Keratinocyte (primary cell): ENCODE measurements at regions not wholly inside any gene's neighbourhood (a gene's known extent, or its start where the extent isn't known, plus 50 kb on each side); places are given as distances from the start of the nearest gene placed in this dataset.

ENCODE experiments used
- DNase-seq: peaks from one replicate; pipeline ENCODE4 v3.0.0-alpha.2; 2011; ENCODE audit warnings: low read depth, missing footprints, low spot score
- FAIRE-seq: peaks from 2 replicates; lab custom pipeline; 2011; peaks lifted over from hg19 to GRCh38; lab: Jason Lieb, UNC
- H2AFZ ChIP-seq: 2 replicates; pipeline ENCODE4 v1.6.0; 2012; ENCODE audit warnings: low read length, control low read depth, inconsistent platforms; ENCODE audit not compliant: control insufficient read depth
- H3K27ac ChIP-seq: 2 replicates; pipeline ENCODE4 v1.5.1; 2011; ENCODE audit warnings: low read length; ENCODE audit not compliant: control insufficient read depth, insufficient read depth
- H3K27me3 ChIP-seq: 3 replicates; pipeline ENCODE4 v1.6.0; 2011; ENCODE audit warnings: low read length; ENCODE audit not compliant: control insufficient read depth, insufficient read depth; ENCODE audit errors: extremely low read depth
- H3K36me3 ChIP-seq, 2 experiments: 2 replicates in 1 of 2; 3 replicates in 1 of 2; pipeline ENCODE4 v1.5.1; 2011; ENCODE audit warnings: low read length in 2 of 2, mild to moderate bottlenecking in 1 of 2; ENCODE audit not compliant: control insufficient read depth in 2 of 2, insufficient read depth in 2 of 2; ENCODE audit errors: extremely low read depth in 1 of 2
- H3K4me1 ChIP-seq: 3 replicates; pipeline ENCODE4 v1.5.1; 2011; ENCODE audit warnings: low read length; ENCODE audit not compliant: control insufficient read depth, insufficient read depth; ENCODE audit errors: extremely low read depth
- H3K4me2 ChIP-seq: 3 replicates; pipeline ENCODE4 v1.6.0; 2011; ENCODE audit warnings: low read depth, low read length; ENCODE audit not compliant: control insufficient read depth, insufficient read depth; ENCODE audit errors: extremely low read depth
- H3K4me3 ChIP-seq, 3 experiments: fragments of 200-600 bp in 1 of 3; sonication (generic) in 1 of 3; 2 replicates in 2 of 3; 3 replicates in 1 of 3; pipeline ENCODE4 v1.5.1; 2011 to 2016; ENCODE audit warnings: low read length in 3 of 3, mild to moderate bottlenecking in 3 of 3, control low read depth in 2 of 3, inconsistent platforms in 1 of 3, low read depth in 1 of 3, mixed read lengths in 1 of 3, mixed run types in 1 of 3, moderate library complexity in 1 of 3; ENCODE audit not compliant: control insufficient read depth in 2 of 3, insufficient read depth in 2 of 3; ENCODE audit errors: extremely low read depth in 1 of 3
- H3K79me2 ChIP-seq: 2 replicates; pipeline ENCODE4 v1.6.0; 2012; ENCODE audit warnings: low read length; ENCODE audit not compliant: control insufficient read depth, insufficient read depth
- H3K9ac ChIP-seq: 3 replicates; pipeline ENCODE4 v1.6.0; 2011; ENCODE audit warnings: low read length; ENCODE audit not compliant: control insufficient read depth, insufficient read depth; ENCODE audit errors: extremely low read depth
- H3K9me1 ChIP-seq: 3 replicates; pipeline ENCODE4 v1.6.0; 2011; ENCODE audit warnings: low read length; ENCODE audit not compliant: control insufficient read depth, insufficient read depth; ENCODE audit errors: extremely low read depth
- H3K9me3 ChIP-seq: 2 replicates; pipeline ENCODE4 v1.5.1; 2012; ENCODE audit warnings: low read depth, low read length; ENCODE audit not compliant: control insufficient read depth
- H4K20me1 ChIP-seq: 3 replicates; pipeline ENCODE4 v1.6.0; 2011; ENCODE audit warnings: low read length; ENCODE audit not compliant: control insufficient read depth, insufficient read depth; ENCODE audit errors: extremely low read depth
- CTCF ChIP-seq, 3 experiments: IDR thresholded peaks in 1 of 3; conservative IDR thresholded peaks in 1 of 3; optimal IDR thresholded peaks in 1 of 3; 2 replicates in 2 of 3; 3 replicates in 1 of 3; pipeline versions ENCODE3 to v1.5.1; 2011; ENCODE audit warnings: low read length in 3 of 3, mild to moderate bottlenecking in 3 of 3, moderate library complexity in 2 of 3, control low read depth in 1 of 3, inconsistent platforms in 1 of 3; ENCODE audit not compliant: insufficient read depth in 2 of 3; ENCODE audit errors: extremely low read depth in 1 of 3
- EZH2 ChIP-seq: IDR thresholded peaks from one replicate; pipeline ENCODE4 v1.6.1; 2012; ENCODE audit warnings: inconsistent platforms, mild to moderate bottlenecking, low read length, moderate library complexity
- dilution Hi-C: fragments of 300-500 bp; cut with MboI; formaldehyde crosslinking; loops from one replicate; pipeline ENCODE4 v1.7.0; 2020; ENCODE audit warnings: low sequenced_read_pairs; ENCODE audit not compliant: extremely low pct_ligation_motif_present

DNA sequence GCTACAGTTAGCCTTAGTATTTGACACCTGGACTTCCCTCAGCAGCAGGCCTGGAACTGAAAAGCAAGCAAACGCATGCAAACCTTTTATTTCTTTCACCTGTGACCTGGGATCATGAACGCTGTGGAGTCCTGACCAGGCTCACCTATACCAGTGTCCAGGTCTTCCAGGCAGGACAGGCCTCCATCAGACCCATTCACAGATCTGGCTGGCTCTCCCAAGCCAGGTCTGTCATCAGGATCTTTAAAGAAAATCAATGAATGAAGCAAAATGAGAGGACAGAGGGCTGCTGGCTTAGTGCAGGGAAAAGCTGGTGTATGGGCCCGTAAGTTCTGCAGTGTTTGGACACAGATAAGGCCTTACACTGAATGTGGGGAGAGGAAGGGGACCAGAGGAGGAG lies 96.3 kb upstream of the CPEB4 start:
- dilution Hi-C loops = no loop called here
- H3K27ac ChIP-seq = no peak overlapping the region
- H3K36me3 ChIP-seq = no peaks in the 10 kb centered on the region
- DNase-seq (no peak), FAIRE-seq (no peak)
- no peak overlapping the region for H3K9ac ChIP-seq
- no peaks in the 10 kb centered on the region for H3K27me3 ChIP-seq
- peaks cover 15% of the 10 kb centered on the region for H3K4me1 ChIP-seq
- no peak overlapping the region for H3K4me3 ChIP-seq
- no peaks in the 10 kb centered on the region for H3K9me1 ChIP-seq
- H3K79me2 ChIP-seq = no peaks in the 10 kb centered on the region
- TF ChIP-seq CTCF (optimal IDR thresholded peaks at IDR 0.05 in 1 of 3, IDR thresholded peaks at IDR 0.05 in 1 of 3, conservative IDR thresholded peaks at IDR 0.05 in 1 of 3; ENCODE audit: extremely low read depth in 1 of 3, insufficient read depth in 2 of 3, low read length in 3 of 3) = no peak
- no peak for TF ChIP-seq EZH2
- no peak overlapping the region for H2AFZ ChIP-seq
- no peaks in the 10 kb centered on the region for H4K20me1 ChIP-seq
- H3K9me3 ChIP-seq = no peaks in the 10 kb centered on the region
- H3K4me2 ChIP-seq = no peak overlapping the region

DNA sequence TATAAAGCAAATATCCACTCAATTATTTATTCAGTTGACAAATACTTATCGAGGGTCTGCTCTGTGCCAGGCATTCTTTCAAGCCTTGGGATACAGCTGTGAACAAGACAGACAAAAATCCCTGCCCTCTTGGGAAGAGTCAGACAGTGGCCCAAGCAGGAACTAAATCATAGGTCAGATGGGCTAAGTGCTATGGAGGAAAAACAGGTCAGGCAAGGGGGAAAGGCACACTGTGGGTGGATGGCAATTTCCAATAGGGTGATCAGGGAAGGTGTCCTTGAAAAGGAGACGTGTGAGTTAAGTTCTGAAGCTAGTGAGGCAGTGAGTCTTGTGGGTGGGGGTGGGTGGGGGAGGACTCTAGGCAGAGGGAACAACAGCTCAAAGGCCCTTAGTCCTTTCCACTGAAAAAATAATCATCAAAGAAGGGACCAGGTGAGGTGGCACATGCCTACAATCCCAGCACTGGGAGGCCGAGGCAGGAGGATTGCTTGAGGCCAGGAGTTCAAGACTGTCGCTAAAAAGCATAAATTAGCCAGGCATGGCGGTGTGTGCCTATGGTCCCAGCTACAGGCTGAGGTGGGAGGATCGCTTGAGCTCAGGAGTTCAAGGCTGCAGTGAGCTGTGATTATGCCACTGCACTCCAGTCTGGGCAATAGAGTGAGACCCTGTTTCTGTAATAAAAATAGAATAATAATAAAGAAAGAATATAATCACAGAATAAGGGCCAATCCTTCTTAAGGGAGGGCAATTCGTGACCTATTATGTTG lies 95.2 kb upstream of the CPEB4 start:
- dilution Hi-C loops = no loop called here
- H2AFZ ChIP-seq = no peak overlapping the region
- peaks cover 15% of the 10 kb centered on the region for H3K4me1 ChIP-seq
- H3K27me3 ChIP-seq = no peaks in the 10 kb centered on the region
- no peaks in the 10 kb centered on the region for H3K79me2 ChIP-seq
- no peak for DNase-seq
- H3K36me3 ChIP-seq = no peaks in the 10 kb centered on the region
- TF ChIP-seq EZH2 (no peak), CTCF (optimal IDR thresholded peaks at IDR 0.05 in 1 of 3, IDR thresholded peaks at IDR 0.05 in 1 of 3, conservative IDR thresholded peaks at IDR 0.05 in 1 of 3; ENCODE audit: extremely low read depth in 1 of 3, insufficient read depth in 2 of 3, low read length in 3 of 3) (no peak)
- H3K9me3 ChIP-seq = no peaks in the 10 kb centered on the region
- no peaks in the 10 kb centered on the region for H3K9me1 ChIP-seq
- no peak overlapping the region for H3K4me3 ChIP-seq
- FAIRE-seq = no peak
- no peak overlapping the region for H3K9ac ChIP-seq
- no peaks in the 10 kb centered on the region for H4K20me1 ChIP-seq
- no peak overlapping the region for H3K27ac ChIP-seq
- H3K4me2 ChIP-seq = no peak overlapping the region
